ENCODE measurements at regions not wholly inside any gene's neighbourhood (a gene's known extent, or its start where the extent isn't known, plus 50 kb on each side); places are given as distances from the start of the nearest gene placed in this dataset.

DNA sequence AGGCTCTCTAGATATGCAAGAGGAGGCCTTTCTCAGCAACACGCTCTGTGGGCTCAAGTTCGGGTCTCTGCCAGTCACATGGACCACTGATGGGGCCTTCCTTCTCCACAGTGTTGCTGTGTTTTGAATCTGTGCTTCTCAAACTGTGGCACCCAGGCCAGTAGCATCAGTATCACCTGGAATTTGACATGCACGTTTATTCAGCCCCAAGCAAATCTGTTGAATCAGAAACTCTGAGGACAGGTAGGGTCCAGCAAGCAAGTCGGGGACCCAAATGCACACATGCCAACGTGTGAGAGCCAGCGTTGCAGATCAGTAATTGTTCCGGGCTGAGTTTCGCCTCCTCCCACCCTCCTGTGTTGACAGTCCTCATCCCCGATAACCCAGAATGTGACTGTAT is 502.6 kb downstream of the IRX1 start:
- TF ChIP-seq, protein P1, sequence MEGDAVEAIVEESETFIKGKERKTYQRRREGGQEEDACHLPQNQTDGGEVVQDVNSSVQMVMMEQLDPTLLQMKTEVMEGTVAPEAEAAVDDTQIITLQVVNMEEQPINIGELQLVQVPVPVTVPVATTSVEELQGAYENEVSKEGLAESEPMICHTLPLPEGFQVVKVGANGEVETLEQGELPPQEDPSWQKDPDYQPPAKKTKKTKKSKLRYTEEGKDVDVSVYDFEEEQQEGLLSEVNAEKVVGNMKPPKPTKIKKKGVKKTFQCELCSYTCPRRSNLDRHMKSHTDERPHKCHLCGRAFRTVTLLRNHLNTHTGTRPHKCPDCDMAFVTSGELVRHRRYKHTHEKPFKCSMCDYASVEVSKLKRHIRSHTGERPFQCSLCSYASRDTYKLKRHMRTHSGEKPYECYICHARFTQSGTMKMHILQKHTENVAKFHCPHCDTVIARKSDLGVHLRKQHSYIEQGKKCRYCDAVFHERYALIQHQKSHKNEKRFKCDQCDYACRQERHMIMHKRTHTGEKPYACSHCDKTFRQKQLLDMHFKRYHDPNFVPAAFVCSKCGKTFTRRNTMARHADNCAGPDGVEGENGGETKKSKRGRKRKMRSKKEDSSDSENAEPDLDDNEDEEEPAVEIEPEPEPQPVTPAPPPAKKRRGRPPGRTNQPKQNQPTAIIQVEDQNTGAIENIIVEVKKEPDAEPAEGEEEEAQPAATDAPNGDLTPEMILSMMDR (conservative IDR thresholded peaks at IDR 0.05; ENCODE audit: low read length), result no peak
- no peak for TF ChIP-seq EZH2phosphoT487 (IDR thresholded peaks at IDR 0.05; ENCODE audit: borderline replicate concordance, low read depth, low read length)

Data from OCI-LY7 (cell line).